ENCODE measurements at regions not wholly inside any gene's neighbourhood (a gene's known extent, or its start where the extent isn't known, plus 50 kb on each side); places are given as distances from the start of the nearest gene placed in this dataset.
"Not testable (repeated sequence)": the region's sequence is repeated elsewhere in the genome, so short reads cannot be mapped to it uniquely, and the experiment has no call there.

DNA sequence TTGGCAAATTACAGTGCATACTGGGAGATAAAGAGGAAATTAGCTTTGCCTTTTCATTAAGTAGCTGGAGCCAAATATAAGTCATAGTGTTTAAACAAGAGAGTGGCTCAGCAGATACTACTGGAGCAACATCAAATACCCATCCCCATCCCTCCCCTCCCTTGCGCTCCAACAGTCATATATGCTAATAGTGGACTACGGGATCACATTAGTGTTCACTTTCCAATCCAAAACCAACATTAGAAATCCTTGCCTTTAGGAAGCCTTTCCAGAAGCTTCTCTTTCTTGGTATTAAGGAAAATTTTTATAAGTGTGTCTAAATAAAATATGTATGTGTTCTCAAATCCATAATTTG is 1669.3 kb downstream of the SUCLG1 start:
- ATAC-seq, result no peak

DNA sequence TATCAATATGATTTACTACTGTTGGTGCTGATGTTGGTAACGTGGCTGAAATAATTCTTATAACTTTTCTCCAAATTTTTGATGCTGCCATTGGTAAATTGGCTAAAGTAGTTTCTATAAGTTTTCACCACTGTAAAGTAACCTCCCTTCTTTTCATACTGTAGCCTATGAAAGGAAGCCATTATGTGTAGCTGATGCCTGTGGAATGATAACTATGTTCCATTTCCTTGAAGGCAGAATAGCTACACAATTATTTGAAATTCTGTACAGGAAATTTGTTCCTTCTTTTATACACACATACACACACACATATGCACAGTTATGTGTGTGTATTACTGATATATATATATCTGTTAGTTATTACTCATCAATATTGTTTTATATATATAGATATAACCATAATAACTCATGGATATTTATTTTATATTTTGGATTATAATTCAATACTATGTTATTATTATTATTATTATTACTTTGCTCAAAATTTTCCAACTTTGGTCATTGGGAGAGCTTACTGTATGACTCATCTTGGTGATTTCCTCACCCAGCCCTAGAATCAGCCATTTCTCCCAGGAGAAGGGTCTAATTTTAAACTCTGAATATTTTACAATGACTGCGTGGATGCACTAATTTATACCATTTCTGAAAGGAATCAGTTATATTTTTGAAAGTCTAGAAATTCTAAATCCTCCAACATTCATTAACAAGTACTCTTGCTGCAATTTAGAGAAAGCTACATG is 1677.7 kb downstream of the SUCLG1 start:
- ATAC-seq, result no peak

DNA sequence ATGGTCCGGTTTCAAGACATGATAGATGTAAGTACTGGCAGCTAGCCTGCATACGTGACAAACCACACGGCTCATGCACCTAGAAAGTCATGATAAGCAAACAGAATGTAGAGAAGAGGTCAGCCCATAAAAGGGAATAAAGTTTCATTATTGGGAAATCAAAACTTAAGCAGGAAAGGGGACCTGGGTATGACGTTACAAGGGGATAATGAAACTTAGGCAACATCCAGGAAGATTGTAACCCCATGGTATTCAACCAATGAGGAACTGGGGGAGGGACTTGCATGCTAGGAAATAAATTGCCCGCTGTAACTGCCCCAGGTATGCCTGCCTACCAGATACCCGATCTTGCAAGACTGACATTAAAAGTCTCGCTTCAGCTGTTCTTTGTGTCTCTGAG is 1679.0 kb downstream of the SUCLG1 start:
- no peak for ATAC-seq

DNA sequence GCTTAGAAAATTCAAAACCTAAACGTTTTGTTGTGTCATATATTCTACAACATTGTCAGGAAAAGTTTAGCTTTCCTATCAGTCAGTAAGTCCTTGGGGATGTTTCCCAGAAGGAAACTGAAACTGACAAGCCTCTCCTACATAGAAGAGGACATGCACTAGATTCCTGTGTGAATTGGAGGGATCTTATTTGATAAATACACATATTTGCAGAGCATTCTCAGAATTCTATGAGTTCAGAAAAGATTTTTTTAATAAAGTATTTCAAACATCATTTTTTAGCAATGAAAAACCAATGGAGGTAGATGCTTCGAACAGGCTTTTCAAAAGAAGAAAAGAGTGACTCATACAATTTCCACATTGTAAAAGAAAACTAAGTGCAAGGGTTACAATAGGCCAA is 1706.7 kb downstream of the SUCLG1 start:
- no peak for ATAC-seq

DNA sequence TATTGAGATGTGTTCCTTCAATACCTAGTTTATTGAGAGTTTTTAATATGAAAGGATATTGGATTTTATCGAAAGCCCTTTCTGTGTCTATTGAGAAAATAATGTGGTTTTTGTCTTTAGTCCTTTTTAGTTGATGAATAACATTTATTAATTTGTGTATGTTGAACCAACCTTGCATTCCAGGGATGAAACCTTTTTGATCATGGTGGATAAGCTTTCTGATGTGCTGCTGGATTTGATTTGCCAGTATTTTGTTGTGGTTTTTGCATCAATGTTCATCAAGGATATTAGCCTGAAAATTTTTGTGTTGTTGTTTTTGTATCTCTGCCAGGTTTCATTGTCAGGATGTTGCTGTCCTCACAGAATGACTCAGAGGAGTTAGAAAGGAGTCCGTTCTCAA is 1710.4 kb downstream of the SUCLG1 start:
- ATAC-seq, result no peak

DNA sequence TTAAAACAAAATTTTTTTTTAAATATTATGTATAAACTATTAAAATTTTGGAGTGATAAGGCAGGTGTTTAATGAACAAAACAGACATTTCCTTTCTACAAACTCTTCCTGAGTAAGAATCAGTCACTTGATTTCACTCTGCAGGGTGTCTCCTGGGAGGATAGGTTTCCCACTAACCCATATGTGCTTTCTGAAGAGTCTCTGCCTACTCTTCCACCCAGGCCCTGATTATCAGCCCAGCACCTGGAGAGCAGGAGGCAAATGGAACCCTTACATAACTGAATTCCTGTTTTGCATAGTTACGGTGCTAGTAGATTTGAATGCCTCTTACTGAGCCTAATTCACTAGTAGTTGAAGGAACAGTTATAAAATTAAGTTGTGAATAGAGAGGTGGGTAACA is 1718.6 kb downstream of the SUCLG1 start:
- ATAC-seq, result no peak

DNA sequence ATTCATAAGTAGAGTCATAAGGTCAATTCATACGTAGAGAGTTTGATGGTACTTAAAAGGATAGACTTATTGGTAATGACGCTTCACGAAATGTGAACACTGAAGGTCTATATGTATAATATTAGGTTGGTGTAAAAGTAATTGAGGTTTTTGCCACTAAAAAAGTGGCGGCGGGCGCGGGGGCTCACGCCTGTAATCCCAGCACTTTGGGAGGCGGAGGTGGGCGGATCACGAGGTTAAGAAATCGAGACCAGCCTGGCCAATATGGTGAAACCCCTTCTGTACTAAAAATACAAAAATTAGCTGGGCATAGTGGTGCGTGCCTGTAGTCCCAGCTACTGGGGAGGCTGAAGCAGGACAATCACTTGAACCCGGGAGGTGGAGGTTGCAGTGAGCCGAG is 1721.1 kb downstream of the SUCLG1 start:
- ATAC-seq, result not testable (repeated sequence)

DNA sequence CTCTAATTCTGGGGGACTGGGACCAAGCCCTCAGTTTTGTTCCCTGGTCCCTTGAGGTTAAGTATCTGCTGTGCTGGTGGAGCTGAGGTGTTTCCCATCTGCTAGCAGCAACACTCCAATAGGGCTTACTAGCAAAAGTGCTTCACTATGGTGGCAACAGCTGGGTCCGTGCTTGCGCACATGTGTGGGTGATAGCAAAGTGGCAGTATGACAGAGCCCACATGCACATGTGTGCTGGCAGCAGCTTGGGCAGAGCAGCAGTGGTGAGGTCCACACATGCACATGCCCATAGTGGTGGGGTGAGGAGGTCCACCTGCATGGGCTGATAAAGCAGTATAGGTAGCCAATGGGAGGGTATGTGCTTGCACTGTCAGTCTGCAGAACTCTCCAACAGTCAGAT is 1723.7 kb downstream of the SUCLG1 start:
- ATAC-seq, result no peak

DNA sequence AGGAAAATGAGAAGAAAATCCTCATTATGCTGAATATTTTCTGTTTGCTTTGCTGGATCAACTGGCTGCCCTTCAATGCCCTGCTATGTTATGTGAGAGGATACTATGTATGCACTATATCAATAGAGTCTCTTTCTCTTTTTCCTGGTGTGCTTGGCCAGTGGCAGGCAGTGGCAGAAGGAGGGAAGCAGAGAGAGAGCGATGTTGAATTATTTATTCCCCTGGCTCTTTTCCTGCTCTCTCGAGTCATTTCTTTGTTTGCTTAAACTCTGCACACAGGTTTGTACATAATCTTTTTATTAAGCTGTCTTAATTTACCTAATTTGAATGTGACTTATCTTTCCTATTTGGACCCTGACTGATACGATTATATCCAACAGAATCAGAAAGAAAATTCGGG is 1727.3 kb downstream of the SUCLG1 start:
- no peak for ATAC-seq

DNA sequence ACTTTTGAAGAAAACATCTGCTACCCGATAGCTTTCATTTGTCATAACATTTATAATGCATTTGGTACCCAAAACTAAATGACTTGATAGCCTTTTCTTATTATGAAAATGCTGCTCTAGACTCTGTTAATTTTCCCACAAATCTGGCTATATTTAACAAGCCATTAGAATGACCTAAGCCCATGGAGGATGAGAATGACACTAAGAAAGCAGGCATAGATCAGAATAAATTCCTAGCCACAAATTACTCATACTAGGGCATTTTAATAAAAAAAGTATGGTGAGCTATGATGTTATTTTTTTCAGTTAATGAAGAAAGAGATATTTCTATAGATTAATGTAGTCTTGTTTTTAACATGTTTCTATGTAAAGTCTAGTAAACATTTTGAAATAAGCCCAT is 1728.3 kb downstream of the SUCLG1 start:
- no peak for ATAC-seq

DNA sequence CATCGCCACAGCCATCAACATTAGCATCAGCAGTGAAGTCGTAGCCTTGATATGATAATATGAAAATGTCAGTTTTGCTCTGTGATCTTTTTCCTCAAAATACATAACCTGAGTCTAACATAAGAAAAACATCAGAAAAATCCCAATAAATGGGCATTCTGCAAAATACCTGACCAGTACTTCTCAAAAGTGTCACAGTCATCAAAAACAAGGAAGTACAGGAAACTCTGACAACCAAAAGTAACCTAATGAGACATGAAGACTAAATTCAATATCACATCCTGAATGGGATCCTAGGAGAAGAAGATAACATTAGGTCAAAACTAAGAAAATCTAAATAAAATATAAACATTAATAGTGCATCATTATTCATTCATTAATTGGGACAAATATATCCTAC is 1731.0 kb downstream of the SUCLG1 start:
- ATAC-seq, result no peak

DNA sequence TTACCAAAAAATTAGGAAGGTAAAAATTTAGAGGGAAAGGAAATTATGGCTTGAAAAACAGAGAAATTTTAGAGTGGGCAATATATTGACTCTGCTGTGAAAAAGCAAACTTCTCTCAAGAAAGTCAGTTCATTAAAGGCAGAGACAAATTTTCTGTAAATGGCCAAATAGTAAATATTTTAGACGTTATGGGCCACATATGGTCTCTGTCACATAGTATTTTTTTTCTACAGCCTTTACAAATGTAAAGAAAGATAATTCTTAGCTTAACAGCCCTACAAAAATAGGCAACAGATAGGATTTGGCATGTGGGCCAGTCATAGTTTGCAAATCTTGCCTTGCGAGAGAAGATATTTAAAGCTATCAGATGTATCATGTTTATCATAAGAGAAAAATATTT is 1750.4 kb downstream of the SUCLG1 start:
- no peak for ATAC-seq

DNA sequence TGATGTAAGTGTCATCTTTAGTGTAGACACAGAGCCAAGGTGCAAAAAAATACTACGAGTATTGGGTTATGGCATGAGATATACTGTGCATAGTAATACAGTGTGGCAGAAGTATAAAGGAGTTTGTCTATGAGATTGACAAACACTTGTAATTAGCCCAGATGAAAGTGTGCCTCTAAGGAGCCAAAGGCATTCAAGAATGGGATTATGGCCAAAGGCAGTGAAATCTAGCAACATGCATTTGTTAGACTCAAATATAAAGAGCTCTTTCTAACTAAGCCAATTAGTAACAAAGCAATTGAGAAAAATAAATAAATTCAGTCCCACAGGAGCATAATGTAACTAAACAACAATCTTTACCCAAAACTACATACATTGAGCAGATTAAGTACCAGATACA is 1761.8 kb downstream of the SUCLG1 start:
- ATAC-seq, result no peak

DNA sequence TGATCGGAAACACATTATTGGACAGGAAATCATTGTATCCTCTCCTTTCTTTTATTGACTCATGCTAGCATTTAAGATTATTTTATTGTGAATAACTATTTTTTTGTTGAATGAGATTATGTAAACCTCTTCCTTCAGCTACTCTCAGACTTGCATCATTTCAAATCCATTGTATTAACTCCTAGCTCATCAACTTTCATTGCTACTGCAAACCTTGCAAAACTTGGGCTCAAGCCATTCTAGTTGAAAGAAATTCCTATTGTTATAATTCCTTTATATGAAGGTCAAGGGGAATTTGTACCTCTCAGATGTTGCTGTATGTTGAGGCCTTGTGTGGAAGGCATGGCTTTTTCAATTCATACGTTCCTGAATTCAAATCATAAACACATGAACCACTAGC is 1764.6 kb downstream of the SUCLG1 start:
- ATAC-seq, result no peak

DNA sequence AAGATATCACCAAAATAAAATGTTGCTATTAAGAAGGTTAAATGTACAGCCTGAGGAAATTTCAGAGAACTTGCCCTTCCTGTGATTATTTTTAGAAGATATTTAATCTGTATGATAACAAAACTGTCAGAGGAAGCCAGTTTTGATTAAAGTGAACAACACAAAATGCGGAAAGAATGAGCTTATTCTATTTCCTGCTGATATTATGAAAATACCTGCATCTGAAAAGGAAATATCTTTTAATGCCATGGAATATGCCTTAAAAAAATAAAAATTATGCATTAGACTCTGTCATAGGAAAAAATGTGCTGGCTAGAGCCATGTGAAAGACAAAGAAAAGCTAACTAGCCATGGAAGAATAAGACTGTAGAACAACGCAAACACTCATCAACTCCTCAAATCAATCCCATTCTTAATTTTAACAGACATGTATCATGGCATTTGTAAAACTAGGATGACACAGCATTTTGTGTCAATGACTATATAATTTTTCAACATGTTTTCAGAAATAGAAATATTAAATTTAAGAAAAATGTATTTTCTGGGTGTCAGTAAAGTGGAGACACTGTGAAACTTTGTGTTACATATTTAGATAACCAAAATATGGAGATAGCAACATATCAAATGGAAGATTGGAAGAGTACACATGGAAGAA is 1768.2 kb downstream of the SUCLG1 start:
- no peak for ATAC-seq

DNA sequence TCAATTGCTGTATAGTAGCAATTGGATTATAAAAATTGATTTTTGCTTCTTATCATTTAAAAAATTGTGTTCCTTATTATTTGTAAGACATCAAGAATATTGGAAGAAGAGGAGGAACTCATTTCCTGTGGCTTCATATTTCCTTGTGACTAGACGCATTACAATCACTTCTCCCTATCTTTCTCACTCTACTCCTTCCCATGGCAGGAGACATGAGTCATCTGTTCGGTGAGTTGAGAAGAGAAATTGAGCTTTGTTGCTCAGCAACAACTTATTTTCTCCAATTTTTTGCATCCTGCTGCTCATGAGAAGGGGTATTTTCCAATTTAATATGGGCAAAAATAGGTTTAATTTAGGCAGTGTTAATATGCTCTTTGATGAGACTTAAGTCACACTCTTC is 1783.9 kb downstream of the SUCLG1 start:
- no peak for ATAC-seq

DNA sequence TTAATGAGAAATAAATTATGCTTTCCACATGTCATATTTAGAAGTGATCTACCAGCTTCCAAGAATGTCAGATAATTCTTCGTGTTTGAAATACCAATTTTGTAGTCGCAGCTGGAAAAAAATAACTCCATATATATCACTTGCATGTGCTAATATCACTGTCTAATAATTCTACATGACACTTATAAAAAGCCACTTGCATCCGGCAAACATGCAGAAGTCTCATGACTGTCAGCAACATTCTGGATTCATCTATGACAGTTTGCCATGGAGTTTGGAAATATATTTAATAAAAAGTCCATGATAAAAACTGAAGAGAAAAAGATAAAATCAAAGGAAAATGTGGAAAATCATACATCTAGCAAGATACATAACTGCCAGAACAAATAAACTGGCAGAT is 1784.4 kb downstream of the SUCLG1 start:
- no peak for ATAC-seq

DNA sequence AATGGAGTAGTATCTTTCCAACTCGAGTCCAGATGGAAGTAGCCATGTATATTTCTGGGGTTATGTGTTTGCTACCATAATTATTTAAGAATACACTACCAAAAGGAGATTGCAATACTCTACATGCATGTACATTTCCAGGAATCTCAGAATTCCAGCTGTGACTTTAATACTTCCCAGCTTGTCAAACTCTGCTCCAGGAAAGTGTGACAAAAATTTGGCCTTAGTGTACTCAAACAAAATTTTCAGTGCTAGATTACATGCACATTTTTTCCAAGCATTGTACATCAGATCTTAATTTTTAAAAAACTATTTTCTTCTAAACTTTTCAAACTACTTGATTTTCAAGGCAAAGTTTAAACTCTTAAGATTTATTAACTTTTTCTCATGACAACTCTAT is 1791.6 kb downstream of the SUCLG1 start:
- no peak for ATAC-seq

DNA sequence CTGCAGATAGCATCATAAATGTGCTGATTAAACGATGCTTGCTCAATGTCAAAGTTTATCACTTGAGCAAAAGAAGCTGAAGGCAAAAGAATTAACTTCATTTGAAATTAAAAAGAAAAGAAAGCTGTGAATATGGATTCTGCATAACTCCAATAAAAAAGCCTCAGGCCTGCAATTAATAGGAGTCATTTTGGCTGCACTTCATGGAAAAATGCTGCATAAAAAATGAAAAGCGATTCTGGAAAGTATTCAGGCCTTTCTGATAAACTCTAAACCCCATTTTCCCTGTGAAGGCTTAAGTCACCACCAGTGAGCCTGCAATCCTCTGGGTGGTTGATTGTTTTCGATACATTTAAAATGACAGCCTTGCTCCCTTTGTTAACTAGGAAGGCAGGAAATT is 1793.4 kb downstream of the SUCLG1 start:
- ATAC-seq, result no peak

DNA sequence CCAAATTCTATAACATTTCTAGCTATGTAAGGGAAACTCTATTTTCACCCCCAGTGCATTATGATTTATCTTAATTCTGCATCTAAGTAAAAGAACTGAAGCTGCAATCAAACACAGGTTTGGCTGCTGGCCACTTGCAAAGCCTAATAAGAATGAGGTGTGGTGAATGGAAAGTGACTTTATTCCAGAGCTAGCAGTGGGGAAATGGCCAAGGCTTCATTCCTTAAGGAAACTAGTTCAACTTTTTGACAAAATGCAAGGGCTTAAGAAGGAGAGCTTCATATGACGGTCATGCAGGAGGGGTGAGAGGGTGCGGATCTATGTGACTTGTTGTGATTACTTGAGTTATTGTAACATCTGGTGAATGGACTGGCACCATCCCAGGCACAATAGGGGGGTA is 1802.0 kb downstream of the SUCLG1 start:
- ATAC-seq, result no peak

DNA sequence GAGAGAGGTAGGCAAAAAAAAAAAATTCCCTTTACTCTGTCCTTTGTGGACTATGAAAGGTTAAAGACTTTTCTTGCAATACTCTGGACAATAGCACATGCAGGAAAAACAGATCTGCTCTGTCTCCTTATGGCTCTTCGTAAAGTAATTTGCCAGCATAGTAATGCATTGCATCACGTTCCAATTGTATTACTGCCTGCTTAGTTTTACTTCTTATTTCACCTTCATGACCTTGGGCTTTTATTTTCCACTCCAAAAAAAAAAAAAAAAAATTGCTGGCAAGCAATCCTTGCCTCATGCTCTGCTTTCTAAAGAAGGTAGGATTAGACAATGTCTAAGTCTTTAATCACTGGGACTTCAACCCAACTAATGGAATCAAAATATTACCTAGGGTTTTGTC is 1802.7 kb downstream of the SUCLG1 start:
- no peak for ATAC-seq

DNA sequence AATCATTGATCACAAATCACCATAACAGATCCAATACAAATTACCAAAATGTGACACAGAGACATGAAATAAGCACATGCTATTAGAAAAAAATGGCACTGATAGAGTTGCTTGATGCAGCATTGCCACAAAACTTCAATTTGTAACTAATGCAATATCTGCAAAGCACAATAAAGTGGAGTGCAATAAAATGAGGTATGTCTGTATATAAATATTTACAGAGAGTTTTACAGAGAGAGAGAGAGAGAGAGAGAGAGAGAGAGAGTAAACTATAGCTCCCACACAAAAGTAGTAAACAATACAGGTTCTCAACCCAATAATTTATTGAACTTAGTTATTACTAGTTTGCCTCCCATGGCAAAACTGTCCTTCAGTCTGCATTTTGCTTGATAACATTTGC is 1807.0 kb downstream of the SUCLG1 start:
- no peak for ATAC-seq

DNA sequence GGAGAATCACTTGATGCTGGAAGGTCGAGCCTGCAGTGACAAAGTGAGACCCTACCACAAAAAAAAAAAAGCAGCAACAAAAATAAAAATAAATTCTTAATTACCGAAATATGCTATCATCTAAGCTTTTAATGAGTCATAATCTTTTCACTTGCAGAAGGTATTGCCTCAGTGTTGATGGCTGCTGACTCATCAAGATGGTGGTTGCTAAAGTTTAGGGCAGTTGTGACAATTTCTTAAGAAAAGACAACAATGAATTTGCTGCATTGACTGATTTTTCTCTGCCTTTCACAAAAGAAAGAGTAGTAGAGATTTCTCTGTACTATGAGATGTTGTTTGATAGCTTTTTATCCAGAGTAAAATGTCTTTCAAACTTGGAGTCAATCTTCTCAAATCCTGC is 1809.0 kb downstream of the SUCLG1 start:
- ATAC-seq, result no peak

DNA sequence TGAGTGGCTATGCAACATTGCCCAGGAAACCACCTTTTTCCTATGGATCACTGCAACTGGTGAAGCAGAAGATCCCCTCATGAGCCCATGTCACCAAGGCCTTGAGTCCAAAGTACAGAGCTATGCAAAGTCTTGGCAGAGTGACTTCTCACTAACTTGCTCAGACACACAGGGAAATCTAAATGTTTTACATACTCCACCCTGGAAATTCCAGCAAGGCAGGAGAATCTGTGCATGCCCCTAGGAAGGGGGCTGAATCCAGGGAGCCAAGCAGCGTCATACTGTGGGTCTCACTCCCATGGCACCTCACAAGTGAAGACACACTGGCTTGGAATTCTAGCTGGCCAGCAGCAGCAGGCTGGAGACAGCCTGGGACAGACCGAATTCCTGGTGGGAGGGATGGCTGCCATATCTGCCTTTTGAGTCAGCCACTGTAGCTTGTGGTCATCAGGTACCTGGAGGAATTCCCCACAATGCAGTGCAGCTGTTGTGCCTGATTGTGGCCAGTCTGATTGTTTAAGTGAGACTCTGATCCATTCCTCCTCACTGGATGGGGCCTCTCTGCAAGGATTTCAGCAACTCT is 1817.4 kb downstream of the SUCLG1 start:
- ATAC-seq, result no peak
